Activated gamma-delta T cell treated with Interleukin-2 at 50 U/mL for 16 hours (primary cell): ENCODE measurements at regions not wholly inside any gene's neighbourhood (a gene's known extent, or its start where the extent isn't known, plus 50 kb on each side); places are given as distances from the start of the nearest gene placed in this dataset.

ENCODE experiments used
- DNase-seq: peaks from one replicate; pipeline ENCODE4 v3.0.0-alpha.2; 2020

GRCh38 chr9:105828171-105828570, 133.8 kb downstream of the TMEM38B start:
- no peak for DNase-seq

- DNase-seq, result no peak
Measured at GRCh38 chr9:105828596-105829213, 134.4 kb downstream of the TMEM38B start.

GRCh38 chr9:105830461-105830860, 136.1 kb downstream of the TMEM38B start:
- DNase-seq, result no peak

GRCh38 chr9:105832096-105832710, 137.9 kb downstream of the TMEM38B start:
- DNase-seq, result no peak

- DNase-seq, result no peak
Measured at GRCh38 chr9:105833271-105833975, 139.1 kb downstream of the TMEM38B start.

GRCh38 chr9:105834404-105834803, 140.1 kb downstream of the TMEM38B start:
- no peak for DNase-seq

GRCh38 chr9:105835721-105836120, 141.4 kb downstream of the TMEM38B start:
- DNase-seq, result no peak

- no peak for DNase-seq
Measured at GRCh38 chr9:105836936-105837660, 142.8 kb downstream of the TMEM38B start.

GRCh38 chr9:105841562-105841961, 147.2 kb downstream of the TMEM38B start:
- no peak for DNase-seq

- DNase-seq, result no peak
Measured at GRCh38 chr9:105842023-105842644, 147.8 kb downstream of the TMEM38B start.

- DNase-seq, result no peak
Measured at GRCh38 chr9:105846825-105847224, 152.5 kb downstream of the TMEM38B start.

GRCh38 chr9:105850852-105851500, 156.6 kb downstream of the TMEM38B start:
- DNase-seq, result no peak

GRCh38 chr9:105854026-105854782, 159.9 kb downstream of the TMEM38B start:
- DNase-seq, result no peak

GRCh38 chr9:105854783-105855724, 160.7 kb downstream of the TMEM38B start:
- DNase-seq, result no peak

- no peak for DNase-seq
Measured at GRCh38 chr9:105855987-105856386, 161.6 kb downstream of the TMEM38B start.

GRCh38 chr9:105858006-105858690, 163.8 kb downstream of the TMEM38B start:
- no peak for DNase-seq

GRCh38 chr9:105858877-105859276, 164.5 kb downstream of the TMEM38B start:
- DNase-seq, result no peak

GRCh38 chr9:105859428-105860091, 165.2 kb downstream of the TMEM38B start:
- DNase-seq, result no peak

- no peak for DNase-seq
Measured at GRCh38 chr9:105860516-105860915, 166.2 kb downstream of the TMEM38B start.
